Fibroblast of gingiva (primary cell): ENCODE measurements at regions not wholly inside any gene's neighbourhood (a gene's known extent, or its start where the extent isn't known, plus 50 kb on each side); places are given as distances from the start of the nearest gene placed in this dataset.

Experiments used
- DNase-seq: peaks from one replicate; pipeline ENCODE4 v3.0.0-alpha.2; 2011; ENCODE audit warnings: low read depth

DNA sequence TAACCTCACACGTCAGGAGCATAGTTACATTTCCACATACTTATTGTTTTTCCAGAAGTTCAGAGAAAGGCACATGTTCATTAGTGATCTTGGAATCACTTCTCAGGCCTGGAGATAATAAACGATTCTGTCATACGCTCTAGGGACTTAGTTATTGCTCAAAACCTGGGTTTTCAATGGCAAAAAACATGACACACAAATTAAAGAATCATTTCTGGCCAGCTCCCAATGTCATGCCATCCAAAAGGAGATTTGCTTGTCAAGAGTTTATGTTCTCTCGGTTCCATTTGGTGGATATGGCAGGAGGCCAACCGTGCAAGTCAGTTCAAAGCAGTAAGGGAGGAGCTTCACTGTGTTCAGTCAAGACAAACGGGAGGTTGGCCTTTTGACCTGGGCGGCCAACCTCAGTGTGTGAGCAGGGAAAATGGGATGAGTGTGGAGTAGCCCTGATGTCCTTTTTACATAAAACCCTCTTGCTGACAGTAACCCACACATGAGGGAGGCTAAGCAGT lies 123.4 kb downstream of the NXNL2 start:
- DNase-seq = peak; percentile 92

DNA sequence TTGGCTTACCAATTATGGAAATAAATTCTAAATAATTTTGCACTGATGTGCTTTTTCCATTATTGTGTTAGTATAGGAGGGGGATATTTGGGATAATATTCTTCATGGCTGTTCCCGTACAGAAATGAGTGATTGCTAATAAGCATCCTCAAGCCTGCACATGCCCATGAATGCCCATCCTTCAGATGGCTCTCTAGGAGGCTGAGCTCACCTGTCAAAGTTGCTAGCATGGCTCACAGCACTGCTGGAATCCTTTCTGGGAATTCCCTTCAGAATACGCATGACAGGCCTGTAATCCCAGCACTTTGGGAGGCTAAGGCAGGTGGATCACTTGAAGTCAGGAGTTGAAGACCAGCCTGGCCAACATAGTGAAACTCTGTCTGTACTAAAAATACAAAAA lies 124.1 kb downstream of the NXNL2 start:
- DNase-seq = no peak

DNA sequence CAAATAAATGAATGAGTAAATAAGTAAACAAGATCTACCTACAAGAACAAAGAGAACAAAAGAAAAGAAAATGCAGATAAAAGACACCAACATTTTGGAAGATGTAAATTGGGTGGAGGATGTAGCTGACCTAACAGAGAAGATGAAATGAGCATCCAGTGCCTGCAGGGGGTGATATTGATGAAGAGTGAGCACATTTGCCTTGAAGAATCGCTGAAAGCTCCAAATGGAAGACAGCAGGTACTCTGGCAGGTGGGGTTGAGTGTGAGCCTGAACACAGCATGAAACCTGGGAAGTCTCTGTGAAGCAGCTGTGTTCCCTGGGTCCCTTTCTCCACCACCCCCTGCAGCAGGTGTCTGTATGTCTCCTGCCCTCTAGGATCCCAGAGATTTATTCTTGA lies 125.6 kb downstream of the NXNL2 start:
- no peak for DNase-seq

DNA sequence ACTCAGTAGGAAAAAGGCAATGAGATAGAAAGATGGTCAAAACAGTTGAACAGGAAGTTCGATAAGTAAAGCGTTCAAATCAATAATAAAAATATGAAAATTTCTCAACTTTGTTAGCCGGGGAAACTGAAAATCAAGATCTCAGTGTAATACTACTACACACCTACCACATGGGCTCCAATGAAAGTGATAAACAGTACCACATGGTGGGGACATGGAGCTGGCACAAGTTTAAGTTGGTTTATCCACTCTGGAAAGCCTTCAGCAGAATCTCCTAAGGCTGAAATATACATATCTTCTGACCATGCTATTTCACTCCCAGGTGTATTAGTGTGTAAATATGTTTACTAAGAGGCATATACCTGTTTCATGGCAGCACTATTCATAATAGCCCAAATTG lies 126.8 kb downstream of the NXNL2 start:
- no peak for DNase-seq

DNA sequence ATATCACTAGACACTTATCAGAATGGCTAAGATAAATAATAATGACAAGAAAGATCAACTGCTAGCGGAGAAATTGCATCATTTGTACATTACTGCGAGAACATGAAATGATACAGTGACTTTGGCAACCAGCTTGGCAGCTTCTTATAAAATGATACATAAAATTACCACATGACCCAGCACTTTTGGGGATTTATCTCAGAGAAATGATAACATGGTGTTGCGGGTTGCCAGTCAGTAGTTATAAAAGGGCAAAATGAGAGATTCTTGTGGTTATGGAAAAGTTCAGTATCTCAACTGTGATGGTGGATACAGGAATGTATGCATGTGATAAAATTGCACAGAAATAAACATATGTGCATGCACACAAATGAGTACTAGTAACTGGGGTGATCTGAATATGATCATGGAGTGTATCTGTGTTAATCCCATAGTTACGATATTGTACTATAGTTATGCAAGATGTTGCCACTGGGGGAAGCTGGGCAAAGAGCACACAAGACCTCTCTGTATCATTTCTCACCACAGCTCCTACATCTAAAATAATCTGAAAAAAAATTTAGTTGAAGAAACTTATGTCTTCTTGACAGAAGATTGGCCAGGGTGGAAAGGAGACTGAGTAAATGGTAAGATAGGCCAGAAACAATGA lies 128.9 kb downstream of the NXNL2 start:
- no peak for DNase-seq

DNA sequence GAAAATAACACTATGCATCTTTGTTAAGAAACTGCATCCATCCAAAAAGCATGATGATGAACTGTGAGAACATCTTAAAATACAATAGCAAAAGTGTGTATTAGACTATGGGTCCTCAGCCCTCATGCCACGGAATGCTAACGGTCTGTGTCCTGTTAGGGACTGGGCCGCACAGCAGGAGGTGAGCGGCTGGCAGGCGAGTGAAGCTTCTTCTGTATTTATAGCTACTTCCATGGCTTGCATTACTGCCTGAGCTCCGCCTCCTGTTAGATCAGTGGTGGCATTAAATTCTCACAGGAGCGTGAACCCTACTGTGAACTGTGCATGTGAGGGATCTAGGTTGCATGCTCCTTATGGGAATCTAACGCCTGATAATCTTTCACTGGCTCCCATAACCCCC lies 129.8 kb downstream of the NXNL2 start:
- no peak for DNase-seq

DNA sequence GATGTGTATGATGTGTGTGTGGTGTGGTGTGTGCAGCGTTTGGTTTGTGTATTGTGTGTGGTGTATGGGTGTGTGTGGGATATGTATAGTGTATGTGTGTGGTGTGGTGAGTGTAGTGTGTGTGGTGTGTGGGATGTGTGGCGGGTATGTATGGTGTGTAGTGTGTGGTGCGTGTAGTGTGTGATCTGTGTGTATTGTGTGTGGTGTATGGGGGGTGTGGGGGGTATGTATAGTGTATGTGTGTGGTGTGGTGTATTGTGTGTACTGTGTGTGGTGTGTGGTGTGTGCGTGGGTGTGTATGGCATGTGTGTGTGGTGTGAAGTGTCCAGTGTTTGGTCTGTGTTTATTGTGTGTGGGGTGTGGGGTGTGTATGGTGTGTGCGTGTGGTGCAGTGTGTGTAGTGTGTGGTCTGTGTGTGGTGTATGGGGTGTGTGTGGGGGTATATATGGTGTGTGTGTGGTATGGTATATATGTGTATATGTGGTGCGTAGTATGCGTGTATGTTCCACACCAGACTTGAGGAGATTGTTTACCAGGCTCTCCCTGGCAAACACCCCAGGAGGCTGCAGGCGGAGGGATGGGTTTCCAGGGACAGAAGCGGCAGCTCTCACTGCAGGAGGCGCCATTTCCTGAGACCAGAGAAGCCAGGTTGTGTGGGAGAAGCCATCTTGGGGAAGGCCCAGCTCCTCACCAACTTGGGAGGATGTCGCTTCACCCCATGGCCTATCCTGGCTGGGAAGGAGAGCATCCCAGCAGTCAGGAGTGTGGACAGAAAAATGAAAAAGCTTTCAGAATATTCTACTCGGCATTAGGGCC lies 138.1 kb downstream of the NXNL2 start:
- no peak for DNase-seq

DNA sequence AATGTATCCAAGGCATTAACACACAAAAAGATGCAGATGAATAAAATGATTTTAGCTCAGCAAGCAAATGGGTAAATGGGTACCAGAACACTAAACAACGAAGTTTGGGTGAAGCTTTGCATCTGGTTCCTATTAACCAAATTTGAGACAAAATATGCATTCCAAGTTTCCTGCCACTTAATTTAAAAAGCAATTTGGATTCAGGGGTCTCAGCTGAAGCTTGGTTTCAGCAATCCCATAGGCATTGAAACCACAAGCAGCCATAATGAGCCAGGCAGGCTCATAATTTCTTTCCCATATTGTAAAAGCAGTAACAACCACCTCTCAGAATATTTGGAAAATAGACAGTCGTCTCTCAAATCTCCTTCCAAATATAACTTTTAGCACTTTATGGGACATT lies 138.9 kb downstream of the NXNL2 start:
- no peak for DNase-seq

DNA sequence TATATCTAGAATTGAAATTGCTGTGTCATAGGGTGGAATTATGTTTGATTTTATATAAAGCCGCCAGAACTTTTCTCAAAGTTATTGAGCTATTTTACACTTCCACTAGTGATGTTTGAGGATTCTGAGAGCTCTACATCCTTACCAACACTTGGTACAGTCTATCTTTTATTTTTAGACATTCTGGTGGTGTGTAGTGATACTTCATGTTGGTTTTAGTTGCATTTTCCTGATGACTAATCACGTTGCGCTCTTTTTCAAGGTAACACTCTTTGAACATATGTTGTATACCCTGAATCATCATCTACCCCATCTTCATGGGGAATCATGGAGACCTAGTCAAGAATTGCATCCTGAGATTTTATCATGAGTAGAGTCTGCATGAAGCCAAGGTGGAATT lies 141.7 kb downstream of the NXNL2 start:
- DNase-seq = no peak

DNA sequence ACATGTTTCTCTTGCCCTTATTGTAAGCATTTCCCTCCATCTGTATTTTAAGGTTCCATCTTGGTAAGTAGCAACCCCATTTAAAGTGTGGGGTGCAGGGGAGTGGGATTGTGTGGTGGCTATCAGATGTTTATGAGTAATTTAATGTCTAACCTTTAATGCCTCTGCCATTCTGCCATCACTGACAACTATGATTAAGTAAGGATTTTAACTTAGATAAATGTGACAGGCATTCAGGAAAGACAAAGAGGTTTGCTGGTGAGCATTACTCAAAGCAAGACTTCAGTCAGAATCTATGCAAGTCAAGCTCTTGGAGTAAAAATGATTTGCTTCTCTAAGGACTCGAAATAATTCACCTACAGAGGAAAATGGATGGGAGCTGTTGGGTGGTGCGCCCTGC lies 143.0 kb downstream of the NXNL2 start:
- DNase-seq = no peak

DNA sequence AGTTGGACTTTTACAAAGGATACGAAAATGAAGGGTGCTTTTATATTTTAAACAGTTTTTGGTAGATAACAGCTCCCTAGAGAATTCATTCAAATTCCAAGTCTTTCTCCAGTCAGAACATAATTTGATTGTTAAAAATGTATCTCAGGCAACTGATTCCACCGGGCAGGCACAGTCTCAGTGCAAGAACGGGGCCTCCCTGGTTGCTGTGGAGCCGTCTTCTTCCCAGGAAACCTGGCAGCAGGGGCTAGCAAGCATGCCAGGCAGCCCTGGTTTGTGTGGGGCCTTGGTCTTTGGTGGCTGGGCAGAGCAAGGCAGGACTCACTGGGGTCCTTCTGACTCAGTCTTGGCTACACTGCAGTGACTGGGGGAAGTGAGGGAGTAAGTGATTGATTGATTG lies 143.5 kb downstream of the NXNL2 start:
- no peak for DNase-seq

DNA sequence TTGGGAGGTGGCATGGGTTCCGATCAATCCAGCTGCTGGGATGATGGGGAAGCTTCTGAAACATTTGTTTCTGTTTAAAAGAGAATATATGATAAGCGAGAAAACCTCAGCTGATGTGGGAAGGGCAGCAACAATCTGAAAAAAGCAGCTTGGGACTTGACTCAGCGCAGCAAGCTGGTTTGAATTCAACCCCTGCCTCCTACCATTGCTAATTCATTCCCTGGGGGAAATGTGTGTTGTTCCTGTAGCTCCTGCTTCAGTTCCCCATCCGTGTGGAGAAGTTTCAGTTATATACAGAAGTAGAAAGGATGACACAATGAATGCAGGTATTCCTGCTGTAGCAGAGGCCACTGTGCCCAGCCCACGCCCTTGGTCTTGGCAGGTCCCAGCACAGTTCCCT lies 145.1 kb downstream of the NXNL2 start:
- DNase-seq = peak; percentile 41

DNA sequence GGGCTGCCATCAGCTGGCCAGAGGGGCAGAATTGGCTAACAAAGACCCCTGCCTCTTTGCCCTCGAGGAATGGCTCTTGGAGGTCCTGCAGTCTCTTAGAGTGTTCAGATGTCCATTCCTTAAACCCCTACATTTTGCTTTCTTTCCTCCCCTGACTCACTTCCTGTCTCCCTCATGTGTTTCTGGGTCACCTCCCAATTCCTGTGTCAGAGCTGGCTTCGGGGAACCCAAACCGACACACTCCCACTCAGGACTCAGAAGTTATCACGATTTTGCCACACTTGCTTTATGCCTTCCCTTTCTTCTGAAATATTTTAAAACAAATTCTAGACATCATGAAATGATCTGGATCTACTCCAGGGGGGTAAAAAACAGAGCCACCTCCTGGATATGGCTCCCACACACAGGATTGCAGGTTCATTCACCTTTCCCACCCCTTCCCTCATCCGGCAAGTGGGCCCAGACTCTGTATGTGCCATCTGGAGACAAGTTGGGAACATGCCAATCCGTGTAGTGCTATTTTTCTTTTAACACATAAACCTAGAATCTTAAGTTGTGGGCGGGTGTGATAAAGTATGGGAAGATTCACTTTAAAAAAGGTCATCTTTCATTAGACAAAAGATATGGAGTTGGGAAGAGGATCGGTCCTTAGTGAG lies 145.7 kb downstream of the NXNL2 start:
- no peak for DNase-seq

DNA sequence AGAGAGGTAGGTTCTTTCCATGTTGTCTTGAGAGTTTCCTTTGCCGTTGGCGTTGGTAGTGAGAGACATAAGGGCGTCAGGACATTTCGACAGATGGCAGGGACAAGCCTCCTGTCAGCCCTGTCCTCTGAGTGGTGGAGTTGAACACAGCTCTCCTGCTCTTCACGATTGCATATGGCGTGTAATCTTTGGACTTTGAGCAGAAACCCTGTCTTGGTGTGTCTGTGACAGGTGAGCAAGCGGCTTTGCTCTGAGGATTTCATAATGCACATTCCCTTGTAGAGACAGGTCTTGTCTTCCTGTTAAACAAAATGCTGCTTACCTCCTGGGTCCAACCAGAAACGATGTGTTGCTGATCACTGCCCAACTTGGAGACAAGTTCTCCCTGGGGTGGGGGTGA lies 146.5 kb downstream of the NXNL2 start:
- DNase-seq = no peak

DNA sequence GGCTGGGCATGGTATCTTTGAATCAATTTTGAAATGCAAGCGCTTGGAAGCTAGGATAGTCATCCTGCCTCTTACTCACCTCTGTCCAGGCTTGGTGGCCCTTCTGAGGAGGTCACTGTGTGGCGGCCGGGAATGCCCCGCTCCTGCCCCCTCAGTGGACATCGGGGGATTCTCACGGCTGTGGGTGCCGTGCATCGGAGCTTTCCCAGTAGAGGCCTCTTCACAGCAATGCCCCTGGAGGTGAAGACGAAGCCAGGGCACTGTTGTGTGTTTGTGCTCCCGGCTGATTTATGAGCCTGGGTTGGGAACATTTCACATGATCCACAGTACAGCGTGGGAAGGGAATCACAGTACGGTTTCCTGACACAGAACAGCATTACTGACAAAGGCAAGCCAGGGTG lies 147.5 kb downstream of the NXNL2 start:
- DNase-seq = no peak

DNA sequence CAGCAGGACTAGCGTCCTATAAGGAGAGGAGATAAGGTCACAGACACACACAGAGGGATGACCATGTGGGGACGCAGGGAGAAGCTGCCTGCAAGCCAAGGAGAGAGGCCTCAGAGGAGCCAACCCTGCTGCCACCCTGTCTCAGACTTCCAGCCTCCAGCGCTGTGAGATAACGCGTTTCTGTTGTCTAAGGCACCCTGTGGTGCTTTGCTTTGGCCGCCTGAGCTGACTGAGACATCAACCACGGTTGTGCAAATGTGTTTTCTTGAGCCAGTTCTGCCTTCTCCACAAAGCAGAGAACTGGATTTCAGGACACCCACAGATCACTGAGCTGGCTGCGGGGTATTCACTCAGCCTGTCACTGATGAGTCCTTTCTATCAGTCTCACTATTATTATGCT lies 149.1 kb downstream of the NXNL2 start:
- no peak for DNase-seq

DNA sequence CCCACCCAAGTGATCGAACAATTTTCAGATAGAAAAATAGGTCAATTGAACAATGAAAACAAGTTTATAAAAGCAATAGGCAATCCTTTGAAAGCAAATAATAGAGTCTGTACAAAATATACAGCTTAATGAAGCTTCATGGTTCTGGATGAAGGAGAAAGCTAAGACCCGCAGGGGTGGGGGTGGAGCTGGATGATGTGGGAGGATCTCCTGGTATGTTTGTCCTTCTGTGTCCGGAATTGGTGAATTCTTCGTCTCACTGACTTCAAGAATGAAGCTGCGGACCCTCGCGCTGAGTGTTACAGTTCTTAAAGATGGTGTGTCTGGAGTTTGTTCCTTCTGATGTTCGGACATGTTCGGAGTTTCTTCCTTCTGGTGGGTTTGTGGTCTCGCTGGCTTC lies 149.9 kb downstream of the NXNL2 start:
- no peak for DNase-seq

DNA sequence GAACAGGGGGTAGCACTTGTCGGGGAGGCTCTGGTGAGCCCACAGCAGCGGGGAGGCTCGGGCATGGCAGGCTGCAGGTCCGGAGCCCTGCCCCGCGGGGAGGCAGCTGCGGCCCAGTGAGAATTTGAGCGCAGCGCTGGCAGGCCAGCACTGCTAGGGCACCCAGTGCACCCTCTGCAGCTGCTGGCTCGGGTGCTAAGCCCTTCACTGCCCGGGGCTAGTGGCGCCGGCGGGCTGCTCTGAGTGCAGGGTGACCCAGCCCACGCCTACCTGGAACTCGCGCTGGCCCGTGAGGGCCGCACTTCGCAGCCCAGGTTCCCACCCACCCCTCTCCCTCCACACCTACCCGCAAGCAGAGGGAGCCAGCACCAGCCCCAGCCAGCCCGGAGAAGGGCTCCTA lies 151.0 kb downstream of the NXNL2 start:
- DNase-seq = no peak

DNA sequence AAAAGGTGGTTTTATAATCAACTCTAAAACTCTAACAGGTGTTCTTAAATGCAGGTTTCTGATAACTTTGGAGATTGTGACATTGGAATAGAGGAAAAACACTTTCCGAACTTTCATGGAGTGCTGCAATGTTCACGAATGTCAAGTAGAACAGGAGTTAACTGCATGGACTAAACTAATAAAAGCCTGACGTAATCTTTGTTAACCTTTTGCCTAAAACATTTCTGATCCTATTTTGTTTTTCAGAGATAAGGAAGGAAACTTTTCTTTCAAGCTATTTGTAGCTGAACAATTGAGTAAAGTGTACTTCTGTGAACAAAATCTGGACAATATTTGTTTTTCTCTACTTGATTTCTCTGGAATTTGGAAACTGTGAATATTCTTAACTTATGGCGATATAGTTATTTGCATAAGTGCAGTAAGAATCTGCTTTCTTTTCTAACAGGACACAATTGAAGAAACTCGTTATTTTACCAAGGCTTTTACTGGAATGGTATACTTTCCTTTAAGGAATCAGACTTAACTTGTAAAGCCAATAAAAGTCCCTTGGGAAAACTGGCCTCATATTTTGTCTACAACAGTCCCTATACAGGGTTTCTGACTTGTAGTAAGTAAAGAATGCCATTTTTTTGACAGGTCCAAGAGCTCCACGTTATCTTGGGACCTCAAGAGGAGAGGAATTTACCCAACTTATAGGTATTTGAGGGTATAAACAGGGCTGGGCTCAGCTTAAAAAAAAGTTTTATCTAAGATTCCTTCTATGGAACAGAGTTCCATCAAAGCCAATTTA lies 154.7 kb downstream of the NXNL2 start:
- DNase-seq = no peak

DNA sequence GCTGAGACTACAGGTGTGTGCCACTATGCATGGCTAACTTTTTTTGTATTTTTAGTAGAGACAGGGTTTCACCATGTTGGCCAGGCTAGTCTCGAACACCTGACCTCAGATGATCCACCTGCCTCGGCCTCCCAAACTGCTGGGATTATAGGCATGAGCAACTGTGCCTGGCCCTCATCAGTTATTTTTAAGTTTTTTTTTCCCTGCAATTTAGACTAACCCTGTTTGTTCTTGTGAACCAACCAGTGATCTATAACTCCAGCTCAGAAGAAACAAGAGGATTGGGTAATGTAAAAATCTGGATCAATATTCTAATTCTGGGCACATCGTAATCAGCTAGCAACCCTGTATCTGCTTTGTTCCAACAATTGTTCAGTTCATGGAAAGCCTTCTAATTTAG lies 155.7 kb downstream of the NXNL2 start:
- no peak for DNase-seq

DNA sequence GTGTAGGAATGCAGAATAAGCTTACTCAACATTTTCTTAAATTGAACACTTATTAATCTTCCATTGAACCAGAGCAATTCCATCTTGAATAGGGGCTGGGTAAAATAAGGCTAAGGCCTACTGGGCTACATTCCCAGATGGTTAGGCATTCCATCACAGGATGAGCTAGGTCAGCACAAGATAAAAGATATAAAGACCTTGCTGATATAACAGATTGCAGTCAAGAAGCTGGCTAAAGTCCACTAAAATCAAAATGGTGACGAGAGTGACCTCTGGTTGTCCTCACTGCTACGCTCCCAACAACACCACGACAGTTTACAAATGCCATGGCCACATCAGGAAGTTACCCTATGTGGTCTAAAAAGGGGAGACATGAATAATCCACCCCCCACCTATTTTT lies 156.1 kb downstream of the NXNL2 start:
- no peak for DNase-seq

DNA sequence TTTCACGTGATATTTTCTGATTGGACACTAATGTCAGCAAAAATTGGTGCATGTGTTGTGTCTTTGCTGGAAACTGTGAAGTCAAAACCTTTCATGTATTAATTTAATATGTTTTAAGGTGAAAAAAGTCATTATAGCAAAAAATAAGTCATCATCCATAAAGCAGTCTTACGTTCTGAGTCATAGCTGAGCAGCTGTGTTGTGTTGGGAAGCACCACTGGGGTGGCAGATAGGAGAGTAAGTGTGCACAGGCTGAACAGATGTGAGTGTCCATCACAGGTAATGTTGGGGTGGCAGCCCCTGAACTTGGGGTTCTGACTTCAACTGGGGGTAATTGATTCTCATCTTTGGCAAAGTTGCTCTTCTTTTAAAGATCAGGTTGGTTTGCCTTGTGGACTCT lies 156.8 kb downstream of the NXNL2 start:
- DNase-seq = no peak
